D721Med (cell line): ENCODE measurements at regions not wholly inside any gene's neighbourhood (a gene's known extent, or its start where the extent isn't known, plus 50 kb on each side); places are given as distances from the start of the nearest gene placed in this dataset.

Experiments
- DNase-seq: peaks from one replicate; pipeline ENCODE4 v3.0.0; 2011; ENCODE audit warnings: low spot score; ENCODE audit not compliant: insufficient read length
- FAIRE-seq: peaks from 2 replicates; lab custom pipeline; 2011; peaks lifted over from hg19 to GRCh38; lab: Jason Lieb, UNC
- CTCF ChIP-seq: IDR thresholded peaks from 2 replicates; pipeline ENCODE4 v1.5.1; 2012; ENCODE audit warnings: mild to moderate bottlenecking, control low read depth; ENCODE audit not compliant: insufficient read depth; ENCODE audit errors: missing control alignments

DNA sequence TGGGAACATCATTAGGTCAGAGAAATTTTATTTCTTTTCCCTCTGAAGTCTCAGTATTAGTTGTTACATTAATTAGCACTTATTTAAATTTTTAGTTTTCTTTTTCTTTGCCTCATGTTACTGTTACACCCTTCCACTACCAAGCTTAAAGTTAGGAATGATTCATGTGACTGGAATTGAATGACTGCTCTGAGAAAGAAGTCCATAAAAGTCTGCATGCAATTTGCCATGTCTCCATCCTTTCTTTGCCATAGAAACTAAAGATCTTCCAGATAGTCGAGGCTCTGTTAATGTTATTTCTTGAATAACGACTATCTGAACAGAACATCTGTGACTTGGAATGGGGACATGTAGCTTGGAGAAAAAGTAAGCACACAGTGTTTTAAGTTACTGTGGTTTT lies 1269.8 kb upstream of the PIK3C3 start:
- FAIRE-seq (no peak), DNase-seq (no peak)
- TF ChIP-seq CTCF = no peak

DNA sequence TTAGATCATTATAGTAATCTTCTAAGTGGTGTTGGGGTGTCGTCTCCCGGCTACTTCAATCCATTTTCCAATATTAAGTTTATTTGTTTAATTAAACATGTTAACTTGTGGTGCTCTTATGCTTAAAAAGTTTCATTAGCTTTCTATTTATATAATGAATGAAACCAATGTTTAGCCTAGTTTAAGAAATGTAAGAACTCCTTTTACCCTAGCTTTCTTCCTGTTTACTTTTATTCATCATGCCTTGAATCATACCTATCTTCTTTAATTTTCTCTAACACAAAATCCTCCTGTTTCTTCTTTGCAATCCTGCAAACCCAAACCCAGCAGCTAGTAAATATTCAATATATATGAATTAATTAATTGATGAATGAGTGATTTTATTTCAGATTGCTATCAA lies 1276.7 kb upstream of the PIK3C3 start:
- no peak for DNase-seq
- FAIRE-seq = no peak
- no peak for TF ChIP-seq CTCF

- FAIRE-seq (no peak), DNase-seq (no peak)
- TF ChIP-seq CTCF = no peak
Measured at GRCh38 chr18:40676668-40677067, 1278.4 kb upstream of the PIK3C3 start.

GRCh38 chr18:40673150-40673549 lies 1281.9 kb upstream of the PIK3C3 start:
- FAIRE-seq (no peak), DNase-seq (no peak)
- no peak for TF ChIP-seq CTCF

DNA sequence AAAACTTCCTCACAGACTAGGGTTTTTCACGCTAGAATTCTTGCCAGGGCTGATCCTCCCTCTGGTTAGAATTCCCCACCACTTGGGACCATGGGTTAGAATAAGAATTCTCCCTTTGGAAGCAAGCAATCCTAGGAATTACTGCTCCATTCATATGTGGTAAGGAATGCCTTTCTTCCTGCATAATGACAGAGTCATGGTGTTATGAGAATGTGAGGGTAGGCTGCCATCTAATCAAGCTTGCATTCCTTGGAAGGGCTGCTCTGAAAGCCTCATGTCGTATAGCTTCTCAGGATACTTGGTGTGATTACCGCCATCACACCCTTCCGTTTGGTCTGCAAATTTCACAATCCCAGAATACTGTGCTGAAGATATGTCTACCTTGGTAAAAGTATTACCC lies 1282.4 kb upstream of the PIK3C3 start:
- TF ChIP-seq CTCF = no peak
- DNase-seq (no peak), FAIRE-seq (no peak)

DNA sequence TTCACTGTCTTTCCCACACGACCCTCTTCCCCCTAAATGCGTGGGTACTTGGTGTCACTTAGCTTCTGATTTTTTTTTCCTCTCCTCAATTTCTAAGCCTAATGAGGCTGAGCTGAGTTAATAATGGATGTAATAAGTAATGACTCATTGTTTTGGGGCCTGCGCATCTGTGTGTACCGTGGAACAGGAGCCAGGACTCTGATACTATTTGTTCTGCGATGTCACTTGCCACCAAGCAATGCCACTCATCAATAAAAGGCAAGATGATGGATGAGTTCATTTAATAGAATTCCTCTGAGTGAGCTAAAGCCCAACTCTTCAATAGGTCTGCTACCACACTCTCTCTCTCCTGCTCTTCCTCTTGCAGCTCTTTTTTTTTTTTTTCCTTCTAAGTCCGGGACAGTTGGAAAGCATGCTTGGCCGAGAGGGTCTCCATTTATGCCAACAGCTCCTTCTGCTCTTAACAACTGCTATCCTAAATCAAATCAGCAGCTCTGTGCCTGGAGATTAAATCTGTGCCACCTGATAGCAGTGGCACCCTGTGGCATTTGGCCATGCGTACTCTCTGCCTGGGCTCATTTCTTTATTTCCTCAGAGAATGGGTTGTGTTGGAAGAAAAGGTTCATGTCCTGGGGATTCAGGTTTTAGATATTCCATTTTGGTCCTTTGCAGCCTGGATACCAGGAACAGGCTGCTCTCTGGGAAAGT lies 1284.2 kb upstream of the PIK3C3 start:
- FAIRE-seq = no peak
- no peak for TF ChIP-seq CTCF
- DNase-seq = no peak

- TF ChIP-seq CTCF = no peak
- DNase-seq = no peak
- no peak for FAIRE-seq
Measured at GRCh38 chr18:40662898-40663437, 1292.1 kb upstream of the PIK3C3 start.
